SKM-1 (cell line): ENCODE measurements at regions not wholly inside any gene's neighbourhood (a gene's known extent, or its start where the extent isn't known, plus 50 kb on each side); places are given as distances from the start of the nearest gene placed in this dataset.
"Not testable (repeated sequence)": the region's sequence is repeated elsewhere in the genome, so short reads cannot be mapped to it uniquely, and the experiment has no call there.

ENCODE experiments used
- DNase-seq: peaks from one replicate; lab custom pipeline; 2025; ENCODE audit not compliant: unreplicated experiment; lab: John Stamatoyannopoulos, UW

GRCh38 chr11:109041876-109042275 lies 377.0 kb downstream of the DDX10 start:
- DNase-seq, result no peak

GRCh38 chr11:109043315-109043714 lies 378.4 kb downstream of the DDX10 start:
- DNase-seq, result no peak

GRCh38 chr11:109046284-109046992 lies 375.6 kb upstream of the C11orf87 start:
- DNase-seq, result no peak

- DNase-seq, result no peak
Observed at GRCh38 chr11:109048098-109048497, 373.9 kb upstream of the C11orf87 start.

- no peak for DNase-seq
Observed at GRCh38 chr11:109051200-109051599, 370.8 kb upstream of the C11orf87 start.

- DNase-seq, result no peak
Observed at GRCh38 chr11:109059402-109059801, 362.6 kb upstream of the C11orf87 start.

GRCh38 chr11:109061394-109061793 lies 360.6 kb upstream of the C11orf87 start:
- no peak for DNase-seq

GRCh38 chr11:109062445-109062844 lies 359.5 kb upstream of the C11orf87 start:
- no peak for DNase-seq

GRCh38 chr11:109062871-109063270 lies 359.1 kb upstream of the C11orf87 start:
- no peak for DNase-seq

GRCh38 chr11:109064618-109065311 lies 357.2 kb upstream of the C11orf87 start:
- not testable (repeated sequence) for DNase-seq

- no peak for DNase-seq
Observed at GRCh38 chr11:109071262-109071661, 350.7 kb upstream of the C11orf87 start.

- no peak for DNase-seq
Observed at GRCh38 chr11:109071712-109072524, 350.1 kb upstream of the C11orf87 start.

- no peak for DNase-seq
Observed at GRCh38 chr11:109073032-109073822, 348.8 kb upstream of the C11orf87 start.

- no peak for DNase-seq
Observed at GRCh38 chr11:109075976-109076375, 346.0 kb upstream of the C11orf87 start.

GRCh38 chr11:109076870-109077269 lies 345.1 kb upstream of the C11orf87 start:
- no peak for DNase-seq

- no peak for DNase-seq
Observed at GRCh38 chr11:109077291-109077920, 344.6 kb upstream of the C11orf87 start.

GRCh38 chr11:109085708-109086373 lies 336.1 kb upstream of the C11orf87 start:
- no peak for DNase-seq

GRCh38 chr11:109086931-109087330 lies 335.1 kb upstream of the C11orf87 start:
- DNase-seq, result no peak

GRCh38 chr11:109088086-109088485 lies 333.9 kb upstream of the C11orf87 start:
- DNase-seq, result peak; percentile 70

GRCh38 chr11:109089144-109089543 lies 332.8 kb upstream of the C11orf87 start:
- no peak for DNase-seq
